Caco-2 (cell line): ENCODE measurements at regions not wholly inside any gene's neighbourhood (a gene's known extent, or its start where the extent isn't known, plus 50 kb on each side); places are given as distances from the start of the nearest gene placed in this dataset.

ENCODE experiments used
- BruUV-seq: library from RNA; stranded (reverse); fragments of 400-500 nt; replicated peaks from 2 replicates; lab custom pipeline; 2021; lab: Mats Ljungman, UMichigan
- CTCF ChIA-PET: fragments of 300-600 bp; sonication (Branson Sonifier 250); formaldehyde crosslinking; loops from one replicate; lab custom pipeline; 2022; ENCODE audit warnings: antibody characterized with exemption; lab: Charles Lee
- POLR2A ChIA-PET: fragments of 300-600 bp; sonication (Branson Sonifier 250); formaldehyde crosslinking; loops from one replicate; lab custom pipeline; 2022; ENCODE audit warnings: antibody characterized with exemption; lab: Charles Lee
- DNase-seq, 2 experiments: peaks; one replicate each; pipeline versions ENCODE4 v3.0.0 to v3.0.0-alpha.2; 2020 to 2022
- H3K27me3 ChIP-seq: replicated peaks from 2 replicates; pipeline ENCODE4 v1.6.0; 2011; ENCODE audit warnings: low read length; ENCODE audit not compliant: control insufficient read depth, insufficient read depth
- H3K36me3 ChIP-seq: 2 replicates; pipeline ENCODE4 v1.5.1; 2011; ENCODE audit warnings: low read length; ENCODE audit not compliant: control insufficient read depth, insufficient read depth
- H3K4me1 ChIP-seq: fragments of 250-450 bp; sonication (Bioruptor Pico); 2 replicates; pipeline ENCODE4 v1.5.1; 2020; ENCODE audit warnings: mild to moderate bottlenecking
- H3K4me3 ChIP-seq: 2 replicates; pipeline ENCODE4 v1.5.1; 2011; ENCODE audit warnings: low read depth, mild to moderate bottlenecking, control low read depth, low read length
- H3K9me3 ChIP-seq: fragments of 250-450 bp; sonication (Bioruptor Pico); 2 replicates; pipeline ENCODE4 v1.5.1; 2020; ENCODE audit warnings: mild to moderate bottlenecking, moderate library complexity
- H3K27ac Mint-ChIP-seq: one replicate; pipeline ENCODE4 v1.8.0; 2022; ENCODE audit warnings: mixed read lengths; ENCODE audit not compliant: unreplicated experiment
- H3K27me3 Mint-ChIP-seq: one replicate; pipeline ENCODE4 v1.8.0; 2022; ENCODE audit warnings: mixed read lengths; ENCODE audit not compliant: insufficient read depth, unreplicated experiment
- H3K36me3 Mint-ChIP-seq: one replicate; pipeline ENCODE4 v1.8.0; 2022; ENCODE audit warnings: mild to moderate bottlenecking, mixed read lengths; ENCODE audit not compliant: insufficient read depth, unreplicated experiment
- H3K4me1 Mint-ChIP-seq: one replicate; pipeline ENCODE4 v1.8.0; 2022; ENCODE audit warnings: low read depth, mixed read lengths; ENCODE audit not compliant: unreplicated experiment
- H3K4me3 Mint-ChIP-seq: one replicate; pipeline ENCODE4 v1.8.0; 2022; ENCODE audit warnings: mild to moderate bottlenecking, moderate library complexity, mixed read lengths; ENCODE audit not compliant: unreplicated experiment
- H3K9me3 Mint-ChIP-seq: one replicate; pipeline ENCODE4 v1.8.0; 2022; ENCODE audit warnings: mixed read lengths; ENCODE audit not compliant: unreplicated experiment
- CTCF ChIP-seq, 2 experiments: fragments of 200-600 bp in 1 of 2; IDR thresholded peaks; 1 replicate in 1 of 2; 2 replicates in 1 of 2; pipeline versions ENCODE4 v1.5.1 to v1.8.0; 2011 to 2022; ENCODE audit warnings: antibody characterized with exemption in 1 of 2, control low read depth in 1 of 2, inconsistent platforms in 1 of 2, low read depth in 1 of 2, low read length in 1 of 2, mild to moderate bottlenecking in 1 of 2, moderate library complexity in 1 of 2; ENCODE audit not compliant: insufficient read depth in 1 of 2, severe bottlenecking in 1 of 2, unreplicated experiment in 1 of 2
- intact Hi-C: fragments of 100-400 bp; cut with micrococcal nuclease; formaldehyde crosslinking; loops from one replicate; pipeline ENCODE4 v1.10.0; 2022; ENCODE audit not compliant: unreplicated experiment

- no peaks in the 10 kb centered on the region for H3K36me3 ChIP-seq
- no TSS peak for BruUV-seq
- no peak overlapping the region for H3K4me3 ChIP-seq
- ChIA-PET POLR2A (no interaction called here), CTCF (no interaction called here)
- Mint-ChIP-seq H3K27ac (no peak overlapping the region), H3K4me1 (no peaks in the 10 kb centered on the region), H3K36me3 (no peaks in the 10 kb centered on the region), H3K9me3 (peaks cover 18% of the 10 kb centered on the region), H3K27me3 (peaks cover 2% of the 10 kb centered on the region), H3K4me3 (no peak overlapping the region)
- no peak for TF ChIP-seq CTCF (IDR thresholded peaks at IDR 0.05; ENCODE audit: insufficient read depth in 1 of 2, low read depth in 1 of 2, low read length in 1 of 2, severe bottlenecking in 1 of 2, unreplicated experiment in 1 of 2)
- no peak for DNase-seq
- no peaks in the 10 kb centered on the region for H3K9me3 ChIP-seq
- H3K4me1 ChIP-seq, result no peaks in the 10 kb centered on the region
- intact Hi-C loops, result no loop called here
- H3K27me3 ChIP-seq, result no peaks in the 10 kb centered on the region
These were observed 71.7 kb upstream of the CFAP20DC start for GRCh38 chr3:59121346-59122144.

DNA sequence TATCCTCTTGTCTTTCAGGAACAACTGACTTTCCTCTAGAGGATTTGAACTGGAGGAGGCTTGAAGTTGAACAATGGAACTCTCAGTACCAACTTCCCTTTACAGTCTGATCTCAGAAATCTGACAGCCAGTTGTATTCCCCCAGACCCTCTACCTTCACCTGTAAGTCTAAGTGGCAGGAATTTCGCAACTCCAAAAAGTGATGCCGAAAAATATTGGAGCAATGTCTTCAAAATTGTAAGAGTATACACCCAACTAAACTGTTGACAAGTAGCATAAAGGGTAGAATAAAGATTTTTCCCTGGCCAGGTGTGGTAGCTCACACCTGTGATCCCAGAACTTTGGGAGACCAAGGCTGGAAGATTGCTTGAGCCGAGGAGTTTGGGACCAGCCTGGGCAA, 69.1 kb upstream of the CFAP20DC start:
- no peak overlapping the region for H3K4me3 ChIP-seq
- intact Hi-C loops, result no loop called here
- CTCF ChIA-PET, result no interaction called here
- no peaks in the 10 kb centered on the region for H3K9me3 ChIP-seq
- no peak for DNase-seq
- Mint-ChIP-seq H3K36me3 (no peaks in the 10 kb centered on the region), H3K9me3 (peaks cover 18% of the 10 kb centered on the region), H3K27ac (no peak overlapping the region), H3K4me3 (no peak overlapping the region), H3K4me1 (no peaks in the 10 kb centered on the region), H3K27me3 (no peaks in the 10 kb centered on the region)
- POLR2A ChIA-PET, result no interaction called here
- H3K4me1 ChIP-seq, result no peaks in the 10 kb centered on the region
- no peak for TF ChIP-seq CTCF (IDR thresholded peaks at IDR 0.05; ENCODE audit: insufficient read depth in 1 of 2, low read depth in 1 of 2, low read length in 1 of 2, severe bottlenecking in 1 of 2, unreplicated experiment in 1 of 2)
- no peaks in the 10 kb centered on the region for H3K36me3 ChIP-seq
- H3K27me3 ChIP-seq, result no peaks in the 10 kb centered on the region
- BruUV-seq, result no TSS peak

GRCh38 chr3:59117396-59117795, 67.6 kb upstream of the CFAP20DC start:
- Mint-ChIP-seq H3K36me3 (no peaks in the 10 kb centered on the region), H3K4me1 (no peaks in the 10 kb centered on the region), H3K27me3 (peaks cover 2% of the 10 kb centered on the region), H3K27ac (no peak overlapping the region), H3K9me3 (peaks cover 9% of the 10 kb centered on the region), H3K4me3 (no peak overlapping the region)
- Histone ChIP-seq H3K27me3 (no peaks in the 10 kb centered on the region), H3K4me3 (no peak overlapping the region), H3K36me3 (no peaks in the 10 kb centered on the region), H3K9me3 (no peaks in the 10 kb centered on the region), H3K4me1 (no peaks in the 10 kb centered on the region)
- no peak for DNase-seq
- intact Hi-C loops, result no loop called here
- ChIA-PET POLR2A (no interaction called here), CTCF (no interaction called here)
- BruUV-seq, result no TSS peak
- no peak for TF ChIP-seq CTCF (IDR thresholded peaks at IDR 0.05; ENCODE audit: insufficient read depth in 1 of 2, low read depth in 1 of 2, low read length in 1 of 2, severe bottlenecking in 1 of 2, unreplicated experiment in 1 of 2)
